HTR-8/SVneo (cell line): ENCODE measurements at regions not wholly inside any gene's neighbourhood (a gene's known extent, or its start where the extent isn't known, plus 50 kb on each side); places are given as distances from the start of the nearest gene placed in this dataset.
"Not testable (repeated sequence)": the region's sequence is repeated elsewhere in the genome, so short reads cannot be mapped to it uniquely, and the experiment has no call there.

Experiments
- DNase-seq: peaks from one replicate; pipeline ENCODE4 v3.0.0; 2011; ENCODE audit warnings: low spot score, mixed read lengths; ENCODE audit not compliant: insufficient read length
- FAIRE-seq: peaks from 2 replicates; lab custom pipeline; 2011; peaks lifted over from hg19 to GRCh38; lab: Jason Lieb, UNC

DNA sequence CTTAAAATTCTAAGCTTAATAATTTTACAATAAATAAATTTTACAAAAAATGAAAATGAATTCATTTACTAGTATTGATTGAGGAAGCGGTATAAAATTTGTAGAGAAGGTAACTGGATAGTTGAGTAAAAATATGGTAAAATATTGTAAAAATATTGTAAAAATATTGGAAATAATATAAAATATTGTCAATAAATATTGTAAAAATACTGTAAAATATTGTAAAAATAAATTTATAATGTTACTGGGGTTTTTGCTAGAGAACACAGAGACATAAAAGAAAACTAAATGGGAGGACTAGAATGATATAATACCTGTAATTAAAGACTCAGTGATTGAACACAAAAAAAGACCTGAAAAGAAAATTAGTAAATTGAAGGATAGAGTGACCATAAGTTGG, 546.3 kb upstream of the NETO1 start:
- DNase-seq (no peak), FAIRE-seq (no peak)

DNA sequence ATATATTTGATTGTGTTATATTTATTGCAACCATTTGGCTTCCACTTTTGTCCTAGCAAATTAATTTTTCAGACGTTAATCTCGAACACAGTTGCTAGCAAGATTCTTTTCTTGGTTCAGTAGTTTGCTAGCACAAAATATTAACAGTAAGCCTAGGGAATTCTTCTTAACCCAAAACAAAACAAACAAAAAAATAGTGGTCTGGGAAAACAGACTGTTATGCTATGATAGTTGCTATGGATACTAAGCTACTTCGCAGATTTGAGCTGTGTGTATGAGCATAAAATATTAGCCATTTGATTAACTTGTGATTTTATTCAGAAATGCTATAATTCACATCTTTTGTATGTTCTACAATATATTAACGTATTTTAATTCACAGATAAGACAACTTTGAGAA, 541.5 kb upstream of the NETO1 start:
- FAIRE-seq, result no peak
- DNase-seq, result no peak

DNA sequence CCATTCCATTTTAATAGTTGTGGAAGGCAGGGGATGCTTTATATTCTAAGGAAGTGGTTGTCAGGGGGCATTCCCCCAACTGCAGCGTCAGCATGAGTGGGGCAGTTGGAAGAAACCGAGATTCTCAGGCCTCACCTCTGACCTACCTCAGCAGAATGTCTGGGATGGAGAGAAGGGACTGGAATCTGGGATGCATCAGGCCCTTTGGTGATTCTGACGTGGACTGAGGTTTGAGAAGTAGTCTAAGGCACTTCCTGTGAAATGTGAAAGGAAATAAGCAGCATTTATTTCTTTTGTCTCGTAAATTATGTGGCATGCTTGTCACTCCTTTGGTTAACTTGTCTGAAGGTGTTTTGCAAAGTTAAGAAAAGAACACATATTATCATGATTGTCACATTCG, 540.7 kb upstream of the NETO1 start:
- DNase-seq (no peak), FAIRE-seq (no peak)

DNA sequence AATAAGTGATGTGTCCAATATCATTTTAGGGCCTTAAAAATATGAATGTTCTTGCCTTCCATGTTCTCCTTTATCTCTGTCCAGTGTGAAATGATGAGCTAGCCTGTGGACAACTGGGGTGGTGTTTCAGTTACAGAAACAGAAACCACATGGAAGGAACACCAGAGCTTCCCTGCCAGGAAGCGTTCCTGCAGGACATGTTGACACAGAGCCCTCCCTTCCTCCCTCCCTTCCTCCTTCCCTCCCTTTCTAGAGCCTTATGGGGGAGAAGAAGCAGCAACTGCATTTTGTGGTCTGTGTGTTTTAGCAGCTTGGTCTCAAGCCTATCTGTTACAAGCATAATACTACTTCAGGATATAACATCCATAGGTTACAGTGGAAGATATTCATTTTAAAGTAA, 539.7 kb upstream of the NETO1 start:
- no peak for FAIRE-seq
- DNase-seq, result no peak

DNA sequence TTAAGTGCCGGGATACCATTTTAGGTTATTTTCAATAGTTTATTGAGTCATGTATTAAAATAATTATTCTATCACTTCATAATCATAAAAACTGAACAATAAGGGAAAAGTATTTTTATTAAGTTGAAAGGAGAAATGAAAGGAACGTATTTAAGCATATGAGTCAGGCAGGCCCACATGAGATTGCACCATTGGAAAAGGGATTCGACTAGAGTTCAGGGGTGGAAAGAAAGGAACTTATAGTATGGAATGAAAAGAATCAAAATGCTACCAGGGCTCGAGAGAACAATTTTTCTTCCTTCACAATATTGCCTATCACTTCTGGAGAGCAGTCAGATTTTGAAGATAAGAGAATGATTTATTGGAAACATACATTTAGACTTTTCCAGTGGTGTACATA, 516.5 kb upstream of the NETO1 start:
- FAIRE-seq (no peak), DNase-seq (no peak)

DNA sequence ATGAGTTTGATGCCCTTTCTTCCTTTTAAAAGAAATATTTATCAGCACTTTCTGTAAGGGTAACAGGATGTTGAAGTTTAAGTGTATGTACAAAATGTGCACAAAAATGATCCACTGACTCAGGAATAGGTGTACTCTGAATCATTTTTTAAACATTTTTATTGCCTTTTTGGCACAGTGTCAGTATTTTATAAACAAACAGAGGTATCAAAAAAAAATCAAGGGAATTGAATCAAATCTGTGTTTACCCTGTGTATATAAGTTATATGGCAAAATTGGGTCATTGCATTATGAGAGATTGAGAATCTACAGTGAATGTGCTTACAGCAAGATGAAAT, 513.9 kb upstream of the NETO1 start:
- DNase-seq (no peak), FAIRE-seq (no peak)

DNA sequence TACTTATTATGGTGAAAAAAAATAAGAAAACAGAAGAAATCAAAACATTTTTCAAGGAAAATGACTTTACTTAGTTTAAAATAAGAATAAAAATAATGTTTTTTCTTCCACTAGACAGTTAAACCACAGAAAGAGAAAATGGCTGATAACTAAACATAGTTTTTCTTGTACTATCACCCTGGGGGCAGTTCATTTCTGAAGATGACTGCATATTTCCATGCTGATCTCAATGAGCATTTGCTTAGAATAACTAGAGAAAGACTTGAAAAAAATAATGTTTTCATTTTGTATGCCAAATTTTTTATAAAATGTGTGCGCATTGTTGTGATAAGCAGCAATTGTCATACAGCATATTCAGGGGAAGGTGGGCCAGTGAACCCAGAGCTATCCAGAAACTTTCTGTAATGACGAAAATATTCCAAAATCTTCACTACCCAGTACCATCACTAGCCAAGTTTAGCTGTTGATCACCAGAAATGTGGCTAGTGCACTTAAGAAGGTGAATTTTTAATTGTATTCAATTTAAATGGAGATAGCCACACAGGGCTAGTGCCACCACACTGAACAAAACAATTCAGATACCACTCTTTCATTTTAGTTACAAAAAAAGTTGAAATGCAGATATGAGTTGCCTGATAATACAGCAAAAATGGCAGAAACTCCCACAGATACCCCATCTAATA, 513.4 kb upstream of the NETO1 start:
- DNase-seq (no peak), FAIRE-seq (no peak)

DNA sequence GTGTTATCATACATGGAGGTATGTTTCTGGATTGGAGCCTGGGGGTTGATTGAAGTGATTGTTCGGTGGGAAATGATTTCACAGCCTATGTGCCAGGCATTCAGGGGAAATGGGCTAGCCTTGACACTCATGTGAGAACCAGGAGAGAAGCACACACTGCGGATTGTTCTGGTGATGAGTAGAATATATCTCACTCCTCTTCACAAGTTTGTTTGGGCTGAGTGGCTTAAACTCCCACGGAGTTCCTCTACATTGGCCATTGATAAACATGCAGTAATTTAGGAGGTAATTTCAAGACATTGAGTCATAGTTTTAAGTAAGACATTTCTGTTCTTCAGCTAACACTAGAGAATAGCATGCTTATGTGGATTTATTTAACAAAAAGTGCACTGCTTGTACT, 498.9 kb upstream of the NETO1 start:
- DNase-seq (no peak), FAIRE-seq (no peak)

DNA sequence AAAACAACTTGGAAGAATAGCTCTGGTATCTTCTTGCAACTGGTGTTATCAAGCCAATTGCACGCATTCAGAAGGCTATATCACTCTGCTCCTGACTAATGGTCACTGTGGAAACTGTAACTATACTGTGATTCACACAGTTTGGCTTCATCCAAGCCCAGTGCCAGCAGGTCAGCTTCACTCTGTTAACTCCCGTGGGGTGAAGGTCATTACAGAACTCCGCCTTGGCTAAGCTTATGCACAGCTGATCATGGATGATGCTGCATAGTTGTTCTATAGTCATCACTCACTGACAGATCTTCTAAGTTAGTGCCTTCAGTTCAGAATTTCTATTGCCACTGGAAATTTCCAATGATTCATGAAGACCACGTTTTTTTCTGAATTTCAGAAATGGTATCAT, 497.2 kb upstream of the NETO1 start:
- DNase-seq (no peak), FAIRE-seq (no peak)

DNA sequence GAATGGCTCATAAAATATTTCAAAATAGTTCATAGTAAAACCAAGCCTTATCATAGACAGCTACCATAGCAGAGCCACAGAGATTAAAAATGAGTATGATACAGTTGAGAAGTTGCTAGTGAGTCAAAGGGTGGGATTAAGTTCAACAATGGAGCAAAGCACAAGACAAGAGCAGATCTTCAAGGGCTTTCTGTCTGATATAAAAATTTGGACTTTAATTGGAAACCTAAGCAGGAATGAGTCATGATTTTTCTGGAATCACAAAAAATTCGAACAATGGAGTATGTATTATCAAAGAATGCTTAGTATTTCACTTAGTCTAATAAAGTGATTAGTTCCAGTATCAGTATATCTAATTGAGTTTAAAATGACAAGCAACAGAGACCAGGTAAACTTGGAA, 487.3 kb upstream of the NETO1 start:
- no peak for DNase-seq
- no peak for FAIRE-seq

DNA sequence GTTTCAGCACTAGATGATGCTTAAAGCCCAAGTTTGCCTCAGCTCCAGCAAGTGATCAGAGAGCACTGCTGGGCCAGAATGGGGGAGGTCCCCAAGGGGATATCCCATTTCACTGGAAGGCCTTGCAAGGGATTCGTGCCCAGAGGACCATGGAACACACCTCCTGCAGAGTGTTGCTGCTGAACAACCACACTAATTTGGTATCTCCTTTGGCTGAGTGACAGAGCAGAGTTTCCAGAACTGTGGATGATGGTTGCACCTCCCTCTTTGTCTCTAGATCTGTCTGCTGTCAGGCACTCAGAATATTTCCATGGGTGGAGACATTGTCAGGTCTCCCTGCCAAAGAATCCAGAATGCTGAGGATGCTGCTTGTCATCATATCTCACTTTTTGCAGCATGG, 484.8 kb upstream of the NETO1 start:
- no peak for FAIRE-seq
- no peak for DNase-seq

DNA sequence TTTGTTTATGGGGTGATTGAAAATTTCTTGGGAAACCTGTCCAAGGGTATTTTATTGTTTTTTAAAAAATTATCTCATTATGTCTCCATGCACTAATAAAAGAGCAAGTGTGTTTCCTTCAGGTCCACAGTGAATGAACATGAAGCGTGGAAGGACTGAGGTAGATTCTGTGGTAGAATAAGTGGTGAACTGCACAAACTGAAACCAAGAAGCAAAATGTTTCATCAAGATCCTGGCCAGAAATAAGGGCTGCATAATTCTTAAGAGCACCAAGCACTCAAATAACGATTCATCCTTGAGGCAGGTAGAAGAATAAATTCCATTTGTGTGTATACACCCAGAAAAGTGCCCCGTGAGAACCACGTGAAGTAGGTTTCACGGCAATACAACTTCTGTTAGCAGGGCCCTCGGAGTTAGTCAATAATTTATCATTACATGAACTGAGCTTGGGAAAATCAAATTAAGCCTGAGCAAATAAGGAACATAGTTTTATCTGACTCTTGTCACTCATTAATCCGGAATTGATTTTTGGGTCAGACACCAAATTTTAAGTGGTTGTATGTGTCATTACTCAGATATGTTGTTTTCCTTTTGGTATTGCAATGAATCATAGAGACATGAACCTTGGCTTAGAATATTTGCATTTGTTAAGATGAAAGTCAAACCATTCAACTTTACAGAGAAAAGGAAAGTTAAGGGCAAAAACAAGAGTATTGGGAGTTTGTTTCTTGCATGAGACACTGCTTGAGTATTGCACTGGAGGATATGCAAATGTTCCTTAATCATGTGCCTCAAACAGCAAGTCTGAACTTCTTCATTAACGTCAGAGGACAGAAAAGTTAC, 472.6 kb upstream of the NETO1 start:
- FAIRE-seq (no peak), DNase-seq (no peak)

DNA sequence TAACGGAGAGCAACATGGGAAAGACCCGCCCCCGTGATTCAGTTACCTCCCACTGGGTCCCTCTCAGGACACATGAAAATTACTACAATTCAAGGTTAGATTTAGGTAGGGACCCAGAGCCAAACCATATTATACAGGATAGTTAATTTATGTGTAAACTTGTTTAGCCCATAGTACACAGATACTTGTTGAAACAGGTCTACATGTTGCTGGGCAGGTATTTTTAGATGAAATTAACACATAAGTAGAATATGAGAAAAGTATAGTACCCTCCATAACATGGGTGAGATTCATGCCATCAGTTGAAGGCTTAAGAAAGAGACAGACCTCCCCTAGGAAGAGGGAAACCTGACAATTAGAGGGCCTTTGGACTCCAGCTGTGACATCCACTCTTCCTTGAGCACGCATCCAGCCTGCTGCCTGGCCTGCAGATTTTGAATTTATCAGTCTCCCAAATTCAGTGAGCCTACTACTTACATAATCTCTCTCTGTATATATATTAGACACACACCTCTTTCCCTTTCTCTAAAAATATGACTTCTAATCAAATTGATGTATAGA, 463.5 kb upstream of the NETO1 start:
- no peak for FAIRE-seq
- no peak for DNase-seq

DNA sequence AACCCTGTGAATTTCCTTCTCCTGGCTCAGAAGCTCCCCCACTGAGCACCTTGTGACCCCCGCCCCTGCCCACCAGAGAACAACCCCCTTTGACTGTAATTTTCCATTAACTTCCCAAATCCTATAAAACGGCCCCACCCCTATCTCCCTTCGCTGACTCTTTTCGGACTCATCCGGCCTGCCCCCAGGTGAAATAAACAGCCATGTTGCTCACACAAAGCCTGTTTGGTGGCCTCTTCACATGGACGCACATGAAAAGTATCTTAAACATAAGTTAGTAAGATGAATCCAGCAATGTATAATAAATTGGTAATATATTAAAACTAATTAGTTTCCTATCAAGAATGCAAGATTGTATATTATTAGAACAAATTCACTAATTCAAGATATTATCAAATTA, 462.3 kb upstream of the NETO1 start:
- not testable (repeated sequence) for FAIRE-seq, DNase-seq

DNA sequence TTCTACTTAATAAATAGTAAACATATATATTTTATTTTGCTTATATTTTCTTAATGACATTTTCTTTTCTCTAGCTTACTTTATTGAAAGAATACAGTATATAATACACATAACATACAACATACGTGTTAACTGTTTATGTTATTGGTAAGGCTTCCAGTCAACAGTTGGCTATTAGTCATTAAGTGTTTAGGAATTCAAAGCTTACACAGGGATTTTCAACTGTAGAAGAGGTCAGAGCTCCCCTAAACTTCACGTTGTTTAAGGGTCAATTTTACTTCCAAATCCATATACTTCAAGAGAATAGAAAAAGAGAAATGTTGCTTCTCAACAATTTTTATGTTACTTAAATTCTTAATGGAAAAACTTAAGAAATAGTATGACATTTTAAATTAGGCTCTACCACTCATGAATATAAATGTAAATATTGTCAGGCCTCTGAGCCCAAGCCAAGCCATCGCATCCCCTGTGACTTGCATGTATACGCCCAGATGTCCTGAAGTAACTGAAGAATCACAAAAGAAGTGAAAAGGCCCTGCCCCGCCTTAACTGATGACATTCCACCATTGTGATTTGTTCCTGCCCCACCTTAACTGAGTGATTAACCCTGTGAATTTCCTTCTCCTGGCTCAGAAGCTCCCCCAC, 456.5 kb upstream of the NETO1 start:
- not testable (repeated sequence) for FAIRE-seq, DNase-seq

DNA sequence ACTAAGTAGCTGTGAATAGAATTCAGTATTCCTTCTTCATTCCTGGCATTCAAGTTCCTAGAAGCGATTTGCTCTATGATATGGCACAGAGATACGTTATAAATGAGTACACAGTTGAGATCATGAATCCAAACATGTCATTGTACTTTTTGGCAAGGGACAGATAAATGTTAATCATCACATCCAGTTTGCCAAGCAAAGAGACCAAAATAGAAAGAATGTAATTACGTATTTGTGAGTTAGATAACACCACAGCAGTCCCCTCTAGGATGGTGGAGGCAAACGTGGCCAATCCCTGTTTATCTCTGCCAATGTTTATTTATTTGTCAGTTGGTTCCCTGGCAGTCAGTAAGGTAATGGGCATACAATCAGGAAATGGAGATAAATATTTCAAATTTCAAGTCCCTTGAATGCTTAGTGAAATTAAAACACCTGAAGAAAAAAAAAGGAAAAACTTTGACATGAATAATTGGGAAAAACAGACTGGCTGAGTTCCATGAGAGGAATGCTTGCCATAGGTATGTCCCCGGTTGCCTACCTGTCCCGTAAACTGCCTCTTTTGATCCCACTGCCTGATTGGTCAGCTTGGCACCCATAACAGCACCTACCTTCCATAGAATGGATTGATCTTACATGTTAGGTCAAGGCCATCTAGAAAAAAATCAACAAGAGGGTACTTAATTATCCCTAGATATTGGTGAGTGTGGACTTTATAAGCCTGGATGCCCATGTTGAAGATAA, 451.1 kb upstream of the NETO1 start:
- FAIRE-seq, result no peak

DNA sequence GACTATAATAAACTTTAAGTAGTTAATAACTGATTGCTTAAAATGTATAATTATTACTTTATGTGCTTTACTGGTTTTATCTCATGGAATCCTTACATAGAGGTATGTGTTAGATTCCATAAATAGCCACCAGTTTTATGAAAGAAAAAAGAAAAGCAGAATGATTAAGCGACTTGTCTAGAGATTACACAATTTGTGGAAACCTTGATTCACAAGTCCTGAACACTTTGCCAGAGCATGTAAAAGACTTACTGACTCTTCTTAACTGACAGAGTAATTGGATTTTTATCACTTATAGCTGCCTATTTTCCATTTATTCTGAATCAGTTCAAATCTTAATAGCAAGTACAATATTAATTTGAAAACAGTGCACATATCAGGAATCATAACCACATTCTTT, 448.7 kb upstream of the NETO1 start:
- DNase-seq, result no peak
- FAIRE-seq, result no peak

More for the DNA sequence above, 451.1 kb upstream of the NETO1 start:
- no peak for DNase-seq

DNA sequence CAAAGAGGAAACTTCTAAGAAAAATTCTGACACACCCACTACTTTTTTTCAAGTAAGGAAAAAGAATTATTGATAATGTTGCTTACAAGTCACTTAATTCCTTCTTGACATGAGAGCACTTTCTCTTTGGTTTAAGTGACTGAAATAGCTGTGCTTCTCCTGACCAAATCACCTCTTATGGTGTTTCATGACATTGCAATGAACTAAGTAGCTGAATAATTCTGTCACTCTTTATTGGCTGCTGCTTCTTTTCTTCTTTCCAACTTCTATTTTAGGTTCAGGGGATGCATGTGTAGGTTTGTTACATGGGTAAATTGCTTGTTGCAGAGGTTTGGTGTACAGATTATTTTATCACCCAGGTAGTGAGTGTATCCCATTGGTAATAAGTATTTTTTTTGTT, 447.6 kb upstream of the NETO1 start:
- FAIRE-seq, result no peak
- DNase-seq, result no peak

DNA sequence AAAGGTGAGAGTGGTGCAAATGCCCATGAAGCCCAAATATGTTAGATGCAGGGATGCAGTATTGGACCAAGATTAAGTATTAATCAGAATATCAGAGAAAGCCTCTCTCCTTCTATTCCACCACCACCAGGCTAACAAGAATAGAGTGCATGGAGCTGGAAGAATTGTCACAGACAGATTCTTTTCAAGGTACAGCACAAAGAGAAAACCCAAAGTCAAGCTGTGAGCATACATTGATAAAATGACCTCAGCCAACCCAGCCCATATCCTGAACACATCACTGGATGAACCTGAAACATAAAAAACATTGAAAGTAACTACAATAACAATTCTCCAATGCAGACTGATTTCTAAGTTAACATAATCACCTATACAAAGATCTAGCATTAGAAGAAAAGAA, 445.7 kb upstream of the NETO1 start:
- FAIRE-seq (no peak), DNase-seq (no peak)

DNA sequence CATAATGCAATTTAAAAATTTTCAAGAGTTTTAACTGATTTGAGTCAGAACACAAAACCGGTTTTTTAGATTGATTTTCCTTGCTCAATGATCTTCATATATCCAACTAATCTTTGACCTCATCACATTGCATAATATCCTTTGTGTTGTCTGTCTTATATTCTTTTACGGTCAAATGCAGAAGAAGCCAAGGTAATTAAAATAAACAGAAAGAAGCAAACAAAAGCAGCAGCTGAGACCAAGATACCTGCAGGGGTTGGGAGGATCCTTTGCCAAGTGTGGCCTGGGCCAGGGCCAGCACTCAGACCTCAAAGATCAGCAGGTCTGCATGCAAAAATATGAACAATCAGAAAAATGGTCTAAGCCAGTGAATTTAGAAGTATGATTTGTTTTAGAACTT, 428.9 kb upstream of the NETO1 start:
- DNase-seq (no peak), FAIRE-seq (no peak)
